CD4-positive, alpha-beta T cell treated with Interleukin-15 for 4 hours (primary cell): ENCODE measurements at regions not wholly inside any gene's neighbourhood (a gene's known extent, or its start where the extent isn't known, plus 50 kb on each side); places are given as distances from the start of the nearest gene placed in this dataset.

ENCODE experiments used
- DNase-seq: peaks from one replicate; pipeline ENCODE4 v3.0.0-alpha.2; 2020; ENCODE audit warnings: low spot score

DNA sequence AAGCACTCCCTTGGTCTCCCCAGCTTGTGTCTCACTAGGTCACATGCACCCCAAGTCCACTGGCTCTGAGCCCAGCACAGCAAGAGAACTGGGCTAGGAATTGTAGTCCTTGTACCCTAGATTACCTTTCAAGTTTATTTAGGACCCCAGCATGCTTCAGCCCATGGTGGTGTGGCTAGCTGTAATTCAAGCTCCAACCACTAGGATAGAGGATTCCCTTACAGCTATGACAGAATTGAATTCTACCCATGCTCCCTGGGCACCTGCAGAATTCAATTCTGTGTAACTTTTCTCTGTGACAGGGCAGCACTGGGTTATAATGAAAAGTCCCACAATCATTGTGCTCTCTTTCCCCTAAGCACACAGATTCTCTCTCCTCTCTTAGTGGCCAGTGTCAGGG, 253.8 kb upstream of the DMD start:
- DNase-seq, result no peak

GRCh38 chrX:33457102-33457501, 245.8 kb upstream of the DMD start:
- DNase-seq, result no peak

GRCh38 chrX:33447285-33447684, 235.9 kb upstream of the DMD start:
- no peak for DNase-seq

- peak; percentile 0 for DNase-seq
These were observed 223.1 kb upstream of the DMD start for GRCh38 chrX:33434256-33435092.

GRCh38 chrX:33416273-33416805, 205.0 kb upstream of the DMD start:
- no peak for DNase-seq

DNA sequence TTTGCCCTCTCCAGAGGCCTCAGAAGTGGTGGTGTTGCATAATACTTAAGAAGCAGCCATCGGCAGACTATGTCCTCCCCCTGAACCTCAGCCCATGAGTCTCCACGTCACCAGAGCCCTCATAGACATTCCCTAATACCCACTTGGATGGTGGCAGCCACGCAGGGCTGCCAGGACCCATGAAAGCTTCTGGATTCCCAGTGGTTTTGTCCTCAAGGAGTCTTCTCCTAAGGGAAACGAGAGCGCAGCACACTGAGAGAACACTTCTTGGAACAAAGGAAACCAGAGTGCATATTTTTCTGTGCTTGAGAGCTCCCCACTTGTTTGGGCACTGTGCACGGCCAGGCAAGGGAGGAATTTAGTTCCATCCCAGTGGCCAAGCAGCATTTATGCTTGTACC, 204.1 kb upstream of the DMD start:
- DNase-seq, result no peak

DNA sequence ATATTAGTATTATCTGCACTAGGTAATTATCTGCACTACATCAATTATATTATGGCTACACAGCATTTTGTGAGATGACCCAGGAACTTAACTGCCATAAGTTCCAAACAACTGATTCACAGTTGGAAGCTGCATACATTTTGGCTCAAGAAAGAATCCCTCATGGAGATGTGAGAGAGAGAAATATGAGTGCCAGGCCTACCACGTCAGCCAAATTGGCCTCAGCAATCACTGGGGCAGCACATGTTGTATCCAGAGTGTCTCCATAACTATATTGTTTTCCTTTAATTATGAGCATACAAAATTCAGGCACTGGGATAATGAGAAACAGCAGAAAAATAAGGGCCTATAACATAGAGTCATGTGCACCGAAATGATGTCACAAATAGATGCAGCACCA, 174.2 kb upstream of the DMD start:
- no peak for DNase-seq

DNA sequence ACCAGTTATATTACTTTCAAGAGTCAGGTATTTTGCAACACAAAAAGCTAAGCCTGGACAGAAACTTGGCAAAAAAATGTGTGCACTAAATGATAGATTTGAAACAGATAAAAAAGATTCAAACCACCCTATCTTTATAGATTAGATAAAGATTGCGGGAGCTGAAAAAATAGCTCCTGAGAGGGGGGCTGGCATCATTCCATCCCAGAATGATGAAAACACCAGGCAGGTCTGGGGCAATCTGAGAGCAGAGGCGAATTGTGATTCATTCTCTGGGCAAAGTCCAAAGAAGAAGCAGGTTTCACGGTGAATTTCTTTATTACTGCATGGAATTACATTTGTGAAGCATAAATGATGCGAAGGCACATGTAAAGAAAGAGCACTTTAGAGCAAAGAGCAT, 168.5 kb upstream of the DMD start:
- DNase-seq, result no peak

- no peak for DNase-seq
These were observed 146.3 kb upstream of the DMD start for GRCh38 chrX:33357606-33358005.

DNA sequence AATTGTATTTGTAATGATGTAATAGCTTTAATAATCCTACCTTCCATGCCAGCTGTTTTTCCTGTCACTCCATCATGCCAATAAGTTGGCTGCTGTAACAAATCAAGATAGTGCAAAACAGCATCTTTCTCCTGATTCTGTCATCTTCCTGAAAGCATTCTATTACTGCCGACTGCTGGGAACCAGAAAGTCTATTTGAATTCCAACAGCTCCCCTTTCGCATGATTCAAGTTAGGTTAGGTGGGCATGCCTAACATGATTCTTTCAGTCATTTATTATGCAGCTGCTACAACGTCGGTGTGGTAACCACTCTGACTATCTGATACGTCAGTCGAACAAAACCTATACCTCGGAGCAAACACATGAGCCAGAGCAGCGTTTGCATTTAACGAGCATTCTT, 127.9 kb upstream of the DMD start:
- no peak for DNase-seq

DNA sequence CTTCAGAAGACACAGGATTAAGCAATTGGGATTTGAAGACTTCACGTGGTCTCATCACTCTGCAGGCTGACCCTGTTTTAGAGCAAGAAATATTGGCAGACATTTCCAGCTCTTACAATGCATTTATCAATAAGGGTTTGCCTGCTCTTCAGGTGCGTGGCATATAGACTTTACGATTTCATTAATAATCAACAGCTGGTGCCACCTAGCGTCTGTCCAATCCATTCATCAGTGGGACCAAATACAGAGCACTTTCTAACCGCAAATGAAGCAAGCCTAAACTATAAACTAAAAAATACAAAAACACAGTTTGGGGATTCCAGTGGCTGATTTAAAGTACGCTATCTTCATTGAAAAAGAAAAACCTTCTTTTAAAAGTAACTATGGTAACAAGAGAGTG, 125.4 kb upstream of the DMD start:
- DNase-seq, result no peak

DNA sequence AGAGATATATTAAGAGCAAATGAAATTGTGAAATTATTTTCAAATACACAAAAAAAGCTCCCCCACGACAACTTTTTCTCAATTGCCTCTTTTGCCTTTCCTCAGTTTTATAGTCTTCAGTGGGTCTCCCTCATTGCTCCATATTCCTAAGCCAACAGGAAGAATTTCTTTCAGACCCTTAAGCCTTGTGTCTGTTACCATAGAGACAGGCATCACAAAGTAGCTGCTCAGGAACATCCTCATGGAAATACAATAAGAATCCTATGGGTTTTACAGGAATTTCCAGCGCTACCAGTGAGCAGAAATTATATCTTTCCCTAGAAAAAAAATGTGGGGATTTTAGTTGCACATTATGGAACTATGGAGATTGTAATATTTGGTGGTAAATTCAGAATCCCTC, 121.9 kb upstream of the DMD start:
- DNase-seq, result no peak

DNA sequence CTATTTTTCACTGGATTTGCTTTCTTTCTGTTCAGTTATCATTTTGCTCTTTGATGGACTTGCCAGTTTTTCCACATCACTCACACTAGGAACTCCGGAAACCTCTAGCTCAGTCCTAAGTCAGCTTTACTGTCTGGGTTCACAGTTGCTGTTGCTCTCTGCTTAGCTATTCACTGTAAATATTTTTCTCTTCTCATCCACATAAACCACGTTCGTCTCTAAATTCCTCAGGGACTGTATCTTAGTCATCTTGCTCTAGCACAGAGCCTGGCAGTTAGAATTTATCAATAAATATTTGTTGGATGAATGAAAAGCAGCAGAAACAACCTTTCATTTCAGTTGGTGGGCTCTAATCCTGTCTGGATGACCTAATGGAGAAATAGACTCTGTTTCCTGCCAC, 119.4 kb upstream of the DMD start:
- DNase-seq, result no peak

DNA sequence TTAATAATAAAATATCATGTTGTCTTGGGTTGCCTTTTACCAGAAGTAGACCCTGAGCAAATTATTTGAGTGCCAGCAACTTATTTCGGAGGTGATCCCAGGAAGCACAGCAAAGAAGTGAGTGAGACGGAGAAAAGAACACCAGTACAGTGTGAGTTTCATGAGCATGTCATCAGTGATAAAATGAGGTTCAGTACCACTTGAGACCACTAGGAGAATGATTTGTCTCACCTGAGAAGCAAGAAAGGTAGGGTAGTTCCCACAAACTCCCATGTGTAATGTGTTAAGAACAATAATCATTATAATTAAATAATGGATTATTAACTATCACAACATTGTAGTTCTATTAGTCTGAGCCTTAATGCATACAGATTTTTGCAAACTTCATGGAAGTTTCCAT, 112.8 kb upstream of the DMD start:
- DNase-seq, result no peak

GRCh38 chrX:33307911-33308354, 96.6 kb upstream of the DMD start:
- no peak for DNase-seq

DNA sequence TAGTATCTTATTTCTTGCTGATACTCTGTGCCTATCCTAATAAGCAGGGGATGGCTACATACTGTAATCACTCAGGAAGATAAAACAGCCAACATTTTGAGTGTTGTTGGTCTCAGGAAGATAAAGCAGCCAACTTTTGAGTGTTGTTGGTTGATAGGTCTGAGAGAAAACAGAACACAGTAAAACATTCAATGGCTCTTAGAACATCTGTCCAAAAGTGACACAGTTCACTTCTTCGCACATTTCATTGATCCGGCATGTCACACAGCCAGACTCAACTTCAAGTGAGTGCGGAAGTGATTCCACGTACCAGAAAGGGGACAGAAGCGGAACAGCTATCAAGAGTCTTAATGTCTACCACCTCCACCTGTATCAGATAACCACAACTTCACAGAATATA, 87.3 kb upstream of the DMD start:
- no peak for DNase-seq

DNA sequence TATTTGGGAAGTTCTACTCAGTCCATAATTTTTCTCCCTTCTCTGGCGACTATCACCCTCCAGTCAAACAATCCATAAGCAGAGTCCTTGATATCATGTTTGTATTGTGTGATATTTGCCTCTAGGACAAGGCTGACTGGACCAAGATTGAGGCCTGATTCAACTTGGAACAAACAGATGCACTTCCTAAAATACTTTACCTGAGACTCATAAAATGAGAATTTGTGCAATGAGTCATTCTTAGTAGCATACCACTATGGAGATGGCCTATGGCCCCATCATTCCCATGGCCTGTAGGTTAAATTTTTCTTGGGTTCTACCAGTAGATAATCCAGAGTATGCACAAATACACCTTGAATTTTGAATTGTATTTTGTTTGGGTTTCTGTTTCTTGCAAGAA, 74.2 kb upstream of the DMD start:
- DNase-seq, result no peak

DNA sequence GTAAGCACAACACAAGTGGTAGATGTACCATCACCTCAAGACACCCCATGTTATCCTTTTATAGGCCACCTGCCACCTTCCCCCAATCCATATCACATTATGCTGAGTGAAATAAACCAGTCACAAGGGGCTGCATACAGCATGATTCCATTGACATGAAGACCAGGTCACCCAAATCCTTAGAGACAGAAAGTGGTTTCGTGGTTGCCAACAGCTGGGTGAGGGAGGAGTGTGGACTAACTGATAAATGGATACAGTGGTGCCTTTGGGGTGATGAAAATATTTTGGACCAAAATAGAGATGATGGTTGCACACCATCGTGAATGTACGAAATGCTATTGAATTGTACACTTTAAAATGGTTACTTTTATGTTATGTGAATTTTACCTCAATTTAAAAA, 65.7 kb upstream of the DMD start:
- DNase-seq, result no peak

- no peak for DNase-seq
These were observed 62.2 kb upstream of the DMD start for GRCh38 chrX:33273535-33273934.

DNA sequence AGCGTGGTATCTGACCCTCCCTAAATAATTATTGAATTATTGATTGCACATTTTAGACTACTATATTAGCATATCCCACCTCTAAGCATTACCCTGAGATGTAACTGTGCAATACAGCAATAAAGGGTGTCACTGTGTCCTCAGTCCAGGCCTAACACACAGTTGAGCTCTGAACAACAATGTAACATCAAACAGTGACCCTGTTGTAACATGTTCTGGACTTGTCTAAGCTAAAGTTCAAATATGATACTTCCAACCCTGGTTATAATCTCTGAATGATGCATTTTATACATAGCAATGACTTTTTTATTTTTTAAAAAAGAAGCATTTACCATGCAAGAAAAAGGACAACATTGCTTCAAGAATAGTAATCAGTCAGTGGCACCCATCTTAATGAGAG, 61.6 kb upstream of the DMD start:
- no peak for DNase-seq
